ENCODE measurements at regions not wholly inside any gene's neighbourhood (a gene's known extent, or its start where the extent isn't known, plus 50 kb on each side); places are given as distances from the start of the nearest gene placed in this dataset.

DNA sequence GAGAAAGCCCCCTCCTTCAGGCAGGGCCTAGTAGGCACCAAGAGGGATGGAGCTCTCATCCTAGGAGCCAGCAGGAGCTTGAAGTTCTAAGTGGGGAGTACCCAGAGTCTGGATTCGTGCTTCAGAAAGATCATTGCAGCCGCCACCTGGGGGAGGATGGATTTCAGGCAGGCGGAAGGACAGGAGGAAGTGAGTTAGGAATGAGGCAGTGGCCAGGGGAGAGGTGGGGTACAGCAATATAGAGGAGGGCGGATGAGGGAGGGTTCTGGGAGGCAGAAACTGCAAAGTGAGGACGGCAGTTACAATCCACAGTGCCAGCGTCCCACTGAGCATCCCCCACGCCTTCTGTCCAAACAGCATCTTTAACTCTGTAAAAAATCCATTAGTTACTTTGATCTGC lies 65.2 kb upstream of the LINGO1 start:
- peaks cover 5% of the 10 kb centered on the region in 2 donors for H3K9me3 Mint-ChIP-seq
- DNase-seq (ENCODE audit: low spot score in 2 of 2): no peak
- no peaks in the 10 kb centered on the region for H3K36me3 Mint-ChIP-seq
- H3K27ac Mint-ChIP-seq: no peak overlapping the region
- no peak for ATAC-seq

DNA sequence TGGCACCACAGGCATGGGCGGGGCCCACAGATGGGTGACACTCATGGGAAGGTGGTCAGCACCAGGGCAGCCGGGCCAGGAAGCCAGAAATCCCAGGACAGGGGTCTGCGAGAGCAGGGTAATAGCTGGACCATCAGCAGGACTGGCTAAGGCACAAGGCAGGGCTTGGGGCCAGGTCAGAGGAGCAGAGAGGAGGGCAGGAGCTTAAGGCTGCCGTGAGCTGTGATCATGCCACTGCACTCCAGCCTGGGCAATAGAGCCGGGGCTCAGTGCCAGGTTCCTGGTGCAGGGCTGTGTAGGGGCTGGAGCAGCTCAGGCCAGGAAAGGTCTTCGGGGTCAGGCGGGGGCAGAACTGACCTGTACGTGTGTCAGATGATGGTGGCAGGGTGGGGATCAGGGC lies 64.2 kb upstream of the LINGO1 start:
- no peaks in the 10 kb centered on the region for H3K36me3 Mint-ChIP-seq
- H3K9me3 Mint-ChIP-seq: peaks cover 5% of the 10 kb centered on the region in 2 donors
- no peak for DNase-seq (ENCODE audit: low spot score in 2 of 2)
- no peak for ATAC-seq
- no peak overlapping the region for H3K27ac Mint-ChIP-seq

- H3K9me3 Mint-ChIP-seq: peaks cover 5% of the 10 kb centered on the region in 2 donors
- no peak for DNase-seq (ENCODE audit: low spot score in 2 of 2)
- ATAC-seq: no peak
- no peaks in the 10 kb centered on the region for H3K36me3 Mint-ChIP-seq
- no peak overlapping the region for H3K27ac Mint-ChIP-seq
Measured at GRCh38 chr15:77695961-77696582, 63.4 kb upstream of the LINGO1 start.

GRCh38 chr15:77695548-77695947 lies 62.8 kb upstream of the LINGO1 start:
- no peaks in the 10 kb centered on the region for H3K36me3 Mint-ChIP-seq
- no peak overlapping the region for H3K27ac Mint-ChIP-seq
- peaks cover 5% of the 10 kb centered on the region in 2 donors for H3K9me3 Mint-ChIP-seq
- DNase-seq (ENCODE audit: low spot score in 2 of 2): no peak
- ATAC-seq: no peak

DNA sequence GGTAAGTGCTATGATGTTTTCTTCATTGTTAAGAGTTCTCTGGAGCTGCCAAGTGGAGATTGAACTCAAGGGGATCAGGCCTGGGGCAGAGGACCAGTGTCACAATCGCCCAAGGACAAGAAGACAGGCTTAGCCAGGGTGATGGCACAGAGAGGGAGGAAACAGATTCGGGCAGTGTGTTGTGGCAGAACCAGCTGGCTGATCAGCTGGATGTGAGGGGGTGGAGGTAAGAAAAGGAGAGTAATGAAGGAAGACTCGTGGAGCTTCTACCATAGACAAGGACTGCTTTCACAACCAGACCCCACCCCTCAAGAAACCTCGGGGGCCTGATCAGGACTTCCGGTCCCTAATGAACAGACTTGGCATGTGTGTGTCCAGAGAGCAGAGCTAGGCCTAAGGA lies 60.9 kb upstream of the LINGO1 start:
- H3K9me3 Mint-ChIP-seq: no peaks in the 10 kb centered on the region
- H3K27ac Mint-ChIP-seq: peak overlapping the region in 1 of 2 donors; percentile 37
- ATAC-seq: no peak
- H3K36me3 Mint-ChIP-seq: no peaks in the 10 kb centered on the region
- DNase-seq (ENCODE audit: low spot score in 2 of 2): no peak

- ATAC-seq (no peak), DNase-seq (ENCODE audit: low spot score in 2 of 2) (no peak)
- no peaks in the 10 kb centered on the region for H3K9me3 Mint-ChIP-seq
- H3K36me3 Mint-ChIP-seq: no peaks in the 10 kb centered on the region
- H3K27ac Mint-ChIP-seq: no peak overlapping the region
Measured at GRCh38 chr15:77692614-77693013, 59.9 kb upstream of the LINGO1 start.

- no peak for DNase-seq (ENCODE audit: low spot score in 2 of 2)
Measured at GRCh38 chr15:77691607-77692006, 58.9 kb upstream of the LINGO1 start.

DNA sequence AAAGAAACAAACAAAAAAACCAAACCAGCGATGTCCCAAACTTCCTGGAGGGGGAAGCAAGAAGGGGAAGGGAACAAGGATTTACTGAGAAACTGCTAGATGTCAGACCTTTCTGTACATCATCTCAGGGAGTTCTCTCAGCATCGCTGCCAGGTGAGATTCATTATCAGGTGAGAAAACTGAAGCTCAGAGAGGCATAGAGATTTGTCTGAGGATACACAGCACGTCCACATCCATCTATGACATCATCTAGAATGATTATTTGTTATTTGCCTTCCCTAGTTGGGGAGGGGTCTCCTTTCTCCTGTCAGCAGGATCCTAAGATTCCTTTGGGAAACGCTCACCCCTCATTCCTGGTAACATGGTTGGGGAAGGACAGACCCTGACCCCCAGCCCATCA lies 57.1 kb upstream of the LINGO1 start:
- no peak for ATAC-seq
- no peaks in the 10 kb centered on the region for H3K9me3 Mint-ChIP-seq
- no peak for DNase-seq (ENCODE audit: low spot score in 2 of 2)
- no peaks in the 10 kb centered on the region for H3K36me3 Mint-ChIP-seq
- H3K27ac Mint-ChIP-seq: no peak overlapping the region

More at GRCh38 chr15:77691607-77692006, 58.9 kb upstream of the LINGO1 start:
- Mint-ChIP-seq H3K9me3 (no peaks in the 10 kb centered on the region), H3K27ac (no peak overlapping the region), H3K36me3 (no peaks in the 10 kb centered on the region)
- ATAC-seq: no peak

DNA sequence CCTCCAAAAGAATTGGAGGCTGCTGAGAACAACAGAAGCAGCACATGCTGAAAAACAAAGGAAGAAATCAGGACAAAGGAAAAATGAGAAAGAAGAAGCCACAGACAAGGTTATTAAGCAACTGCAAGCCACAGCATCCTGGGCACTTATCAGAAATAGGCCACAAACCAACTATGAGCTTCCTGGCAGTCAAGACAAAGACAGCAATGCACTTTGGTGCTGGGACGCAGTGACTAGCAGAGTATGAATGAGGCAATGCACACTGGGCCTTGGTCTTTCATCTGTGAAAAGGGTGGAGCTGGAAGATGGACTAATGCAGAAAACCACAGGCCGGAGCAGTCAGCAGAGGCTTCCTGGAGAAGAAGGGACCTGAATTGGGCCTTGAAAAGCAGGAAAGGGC lies 56.0 kb upstream of the LINGO1 start:
- DNase-seq (ENCODE audit: low spot score in 2 of 2) (no peak), ATAC-seq (no peak)
- H3K9me3 Mint-ChIP-seq: no peaks in the 10 kb centered on the region
- no peaks in the 10 kb centered on the region for H3K36me3 Mint-ChIP-seq
- H3K27ac Mint-ChIP-seq: no peak overlapping the region

DNA sequence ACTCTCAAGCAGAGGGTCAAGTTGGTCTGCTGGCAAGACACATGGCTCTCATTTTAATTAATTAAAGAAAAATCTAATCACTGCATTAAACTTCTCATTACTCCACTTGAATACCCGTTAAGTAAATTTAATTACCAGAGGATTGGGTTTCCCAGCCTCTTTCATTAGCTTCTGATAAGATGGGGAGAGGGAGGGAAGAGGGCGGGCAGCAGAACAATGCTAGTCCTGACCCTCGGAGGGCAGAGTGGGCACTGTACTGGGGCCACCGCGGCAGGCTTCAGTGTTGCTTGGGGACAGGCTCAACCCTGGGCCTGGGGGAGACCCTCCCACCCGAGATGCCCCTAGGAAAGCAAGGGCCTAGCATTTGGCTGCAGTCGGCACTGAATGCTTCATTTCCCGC lies 55.6 kb upstream of the LINGO1 start:
- Mint-ChIP-seq H3K36me3 (no peaks in the 10 kb centered on the region), H3K9me3 (no peaks in the 10 kb centered on the region), H3K27ac (no peak overlapping the region)
- ATAC-seq (no peak), DNase-seq (ENCODE audit: low spot score in 2 of 2) (no peak)

- ATAC-seq: no peak
- Mint-ChIP-seq H3K36me3 (no peaks in the 10 kb centered on the region), H3K9me3 (no peaks in the 10 kb centered on the region), H3K27ac (no peak overlapping the region)
- no peak for DNase-seq (ENCODE audit: low spot score in 2 of 2)
Measured at GRCh38 chr15:77685082-77685815, 52.5 kb upstream of the LINGO1 start.

DNA sequence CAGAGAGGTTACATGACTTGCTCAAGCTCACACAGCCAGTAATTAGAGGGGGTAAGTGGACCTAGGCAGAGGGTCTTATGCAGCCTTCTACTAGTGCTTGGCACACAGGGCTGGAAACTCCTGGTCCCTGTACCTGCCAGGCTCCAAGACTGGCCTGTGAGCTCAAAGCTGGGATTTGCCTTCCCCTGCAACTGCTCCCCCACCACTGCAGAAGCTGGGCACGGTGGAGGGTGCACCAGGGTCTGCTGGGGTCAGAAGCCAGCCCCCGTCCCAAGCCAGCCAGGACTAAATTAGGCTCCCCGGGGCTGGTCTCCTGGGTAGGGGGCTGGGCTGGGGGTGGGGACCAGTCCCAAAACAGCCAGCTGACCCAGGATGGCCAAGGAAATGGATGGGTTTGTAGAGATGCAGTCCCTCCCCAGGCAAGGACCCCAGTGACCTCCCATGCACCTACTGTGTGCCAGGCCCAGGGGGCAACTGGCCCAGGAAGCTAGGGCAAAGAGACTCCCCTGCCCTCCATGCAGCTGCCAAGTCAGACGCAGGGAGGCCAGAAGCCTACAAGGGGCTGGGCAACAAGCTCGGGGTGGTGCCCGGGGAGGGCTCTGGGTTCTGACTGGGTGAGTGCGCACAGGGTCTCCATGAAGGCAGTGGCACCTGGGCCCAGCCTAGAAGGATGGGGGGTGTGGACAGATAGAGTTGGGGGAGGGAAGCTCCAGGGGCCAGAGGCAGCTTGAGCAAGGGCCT lies 51.8 kb upstream of the LINGO1 start:
- Mint-ChIP-seq H3K36me3 (no peaks in the 10 kb centered on the region), H3K9me3 (no peaks in the 10 kb centered on the region), H3K27ac (no peak overlapping the region)
- DNase-seq (ENCODE audit: low spot score in 2 of 2) (no peak), ATAC-seq (no peak)

- no peaks in the 10 kb centered on the region for H3K36me3 Mint-ChIP-seq
- H3K9me3 Mint-ChIP-seq: no peaks in the 10 kb centered on the region
- no peak overlapping the region for H3K27ac Mint-ChIP-seq
- ATAC-seq (no peak), DNase-seq (ENCODE audit: low spot score in 2 of 2) (no peak)
Measured at GRCh38 chr15:77682564-77682963, 49.9 kb upstream of the LINGO1 start.

Measured in activated naive CD4-positive, alpha-beta T cell treated with anti-CD3 and anti-CD28 coated beads, Interleukin-2, amount 50 U/mL, for 72 hours (primary cell).